Eye (tissue), 1 donor: ENCODE measurements at regions not wholly inside any gene's neighbourhood (a gene's known extent, or its start where the extent isn't known, plus 50 kb on each side); places are given as distances from the start of the nearest gene placed in this dataset.
A peak's percentile ranks its signal among the peaks of the same experiment; 100 is the strongest.

Source experiments
- DNase-seq: peaks from one replicate; pipeline ENCODE4 v3.0.0-alpha.2; 2015

- DNase-seq: peak; percentile 96
These were observed 787.1 kb upstream of the API5 start for GRCh38 chr11:42524534-42525227.

GRCh38 chr11:42526426-42526825 lies 785.4 kb upstream of the API5 start:
- peak; percentile 53 for DNase-seq

GRCh38 chr11:42528471-42528870 lies 783.3 kb upstream of the API5 start:
- DNase-seq: no peak

- DNase-seq: no peak
These were observed 782.9 kb upstream of the API5 start for GRCh38 chr11:42528911-42529310.

GRCh38 chr11:42536611-42537360 lies 775.0 kb upstream of the API5 start:
- DNase-seq: no peak

GRCh38 chr11:42542336-42542735 lies 769.5 kb upstream of the API5 start:
- no peak for DNase-seq

- no peak for DNase-seq
These were observed 767.9 kb upstream of the API5 start for GRCh38 chr11:42543844-42544419.

- DNase-seq: no peak
These were observed 767.1 kb upstream of the API5 start for GRCh38 chr11:42544726-42545125.

- no peak for DNase-seq
These were observed 765.8 kb upstream of the API5 start for GRCh38 chr11:42545954-42546353.

- no peak for DNase-seq
These were observed 759.0 kb upstream of the API5 start for GRCh38 chr11:42552786-42553185.

GRCh38 chr11:42555190-42555589 lies 756.6 kb upstream of the API5 start:
- no peak for DNase-seq

- DNase-seq: no peak
These were observed 740.5 kb upstream of the API5 start for GRCh38 chr11:42571131-42571877.

- DNase-seq: no peak
These were observed 739.8 kb upstream of the API5 start for GRCh38 chr11:42571878-42572610.

GRCh38 chr11:42576318-42576717 lies 735.5 kb upstream of the API5 start:
- DNase-seq: no peak

- DNase-seq: no peak
These were observed 722.5 kb upstream of the API5 start for GRCh38 chr11:42589286-42589685.

GRCh38 chr11:42591841-42592240 lies 720.0 kb upstream of the API5 start:
- DNase-seq: no peak

GRCh38 chr11:42593441-42593840 lies 718.4 kb upstream of the API5 start:
- no peak for DNase-seq

GRCh38 chr11:42595876-42596275 lies 715.9 kb upstream of the API5 start:
- no peak for DNase-seq

- DNase-seq: peak; percentile 62
These were observed 715.1 kb upstream of the API5 start for GRCh38 chr11:42596576-42597145.

- DNase-seq: no peak
These were observed 713.5 kb upstream of the API5 start for GRCh38 chr11:42598341-42598740.

- DNase-seq: no peak
These were observed 691.0 kb upstream of the API5 start for GRCh38 chr11:42620796-42621195.
